Osteoblast (primary cell): ENCODE measurements at regions not wholly inside any gene's neighbourhood (a gene's known extent, or its start where the extent isn't known, plus 50 kb on each side); places are given as distances from the start of the nearest gene placed in this dataset.

Experiments
- DNase-seq: peaks from one replicate; pipeline ENCODE4 v3.0.0; 2011; ENCODE audit warnings: low spot score, mixed read lengths; ENCODE audit not compliant: insufficient read length; ENCODE audit errors: missing footprints
- H2AFZ ChIP-seq: 2 replicates; pipeline ENCODE4 v1.6.0; 2011; ENCODE audit warnings: mild to moderate bottlenecking, low read length
- H3K27ac ChIP-seq: 2 replicates; pipeline ENCODE4 v1.5.1; 2011; ENCODE audit warnings: mild to moderate bottlenecking, low read depth, low read length, moderate library complexity
- H3K27me3 ChIP-seq: 2 replicates; pipeline ENCODE4 v1.6.0; 2012; ENCODE audit warnings: mild to moderate bottlenecking, control low read depth, inconsistent platforms, low read length, moderate library complexity; ENCODE audit not compliant: insufficient read depth
- H3K36me3 ChIP-seq: 2 replicates; pipeline ENCODE4 v1.5.1; 2011; ENCODE audit warnings: mild to moderate bottlenecking, low read length, control low read depth, moderate library complexity; ENCODE audit not compliant: insufficient read depth
- H3K4me1 ChIP-seq: 2 replicates; pipeline ENCODE4 v1.5.1; 2011; ENCODE audit warnings: mild to moderate bottlenecking, low read length, control low read depth, moderate library complexity; ENCODE audit not compliant: insufficient read depth
- H3K4me2 ChIP-seq: 2 replicates; pipeline ENCODE4 v1.6.0; 2011; ENCODE audit warnings: mild to moderate bottlenecking, low read length; ENCODE audit not compliant: insufficient read depth
- H3K4me3 ChIP-seq: fragments of 200-600 bp; sonication (generic); 3 replicates; pipeline ENCODE4 v1.5.1; 2012; ENCODE audit warnings: mild to moderate bottlenecking, low read length, inconsistent platforms; ENCODE audit not compliant: insufficient read depth
- H3K79me2 ChIP-seq: 2 replicates; pipeline ENCODE4 v1.6.0; 2012; ENCODE audit warnings: mild to moderate bottlenecking, low read length, control low read depth, inconsistent platforms; ENCODE audit not compliant: insufficient read depth
- H3K9me3 ChIP-seq: 2 replicates; pipeline ENCODE4 v1.5.1; 2011; ENCODE audit warnings: low read depth, low read length, control low read depth
- H4K20me1 ChIP-seq: 2 replicates; pipeline ENCODE4 v1.6.0; 2012; ENCODE audit warnings: mild to moderate bottlenecking, low read length, control low read depth; ENCODE audit not compliant: insufficient read depth
- CTCF ChIP-seq: IDR thresholded peaks from 2 replicates; pipeline ENCODE4 v1.5.1; 2011; ENCODE audit warnings: mild to moderate bottlenecking, low read depth, low read length, moderate library complexity; ENCODE audit errors: extremely low read depth

- Histone ChIP-seq H3K36me3 (no peaks in the 10 kb centered on the region), H3K4me2 (no peak overlapping the region), H3K27ac (no peak overlapping the region), H3K4me1 (no peaks in the 10 kb centered on the region), H3K9me3 (peaks cover 3% of the 10 kb centered on the region), H2AFZ (no peak overlapping the region), H4K20me1 (no peaks in the 10 kb centered on the region), H3K27me3 (no peaks in the 10 kb centered on the region), H3K4me3 (no peak overlapping the region), H3K79me2 (no peaks in the 10 kb centered on the region)
- DNase-seq: no peak
- no peak for TF ChIP-seq CTCF
Observed at GRCh38 chr18:4807604-4808293, 352.6 kb upstream of the DLGAP1 start.

GRCh38 chr18:4806331-4806730 is 351.2 kb upstream of the DLGAP1 start:
- no peak overlapping the region for H3K4me2 ChIP-seq
- no peaks in the 10 kb centered on the region for H3K36me3 ChIP-seq
- no peaks in the 10 kb centered on the region for H3K79me2 ChIP-seq
- TF ChIP-seq CTCF: no peak
- H3K27me3 ChIP-seq: no peaks in the 10 kb centered on the region
- DNase-seq: no peak
- H3K9me3 ChIP-seq: peaks cover 3% of the 10 kb centered on the region
- H3K27ac ChIP-seq: no peak overlapping the region
- no peaks in the 10 kb centered on the region for H4K20me1 ChIP-seq
- no peak overlapping the region for H2AFZ ChIP-seq
- no peak overlapping the region for H3K4me3 ChIP-seq
- H3K4me1 ChIP-seq: no peaks in the 10 kb centered on the region

- Histone ChIP-seq H3K9me3 (no peaks in the 10 kb centered on the region), H3K27ac (no peak overlapping the region), H3K79me2 (no peaks in the 10 kb centered on the region), H3K4me3 (no peak overlapping the region), H4K20me1 (no peaks in the 10 kb centered on the region), H2AFZ (no peak overlapping the region), H3K27me3 (no peaks in the 10 kb centered on the region), H3K4me2 (no peak overlapping the region), H3K4me1 (no peaks in the 10 kb centered on the region), H3K36me3 (no peaks in the 10 kb centered on the region)
- no peak for TF ChIP-seq CTCF
- DNase-seq: no peak
Observed at GRCh38 chr18:4802296-4802695, 347.2 kb upstream of the DLGAP1 start.

GRCh38 chr18:4801151-4801550 is 346.0 kb upstream of the DLGAP1 start:
- no peaks in the 10 kb centered on the region for H3K27me3 ChIP-seq
- no peak for DNase-seq
- no peak overlapping the region for H3K4me2 ChIP-seq
- H2AFZ ChIP-seq: no peak overlapping the region
- H4K20me1 ChIP-seq: no peaks in the 10 kb centered on the region
- no peaks in the 10 kb centered on the region for H3K36me3 ChIP-seq
- H3K4me1 ChIP-seq: no peaks in the 10 kb centered on the region
- no peak overlapping the region for H3K27ac ChIP-seq
- H3K4me3 ChIP-seq: no peak overlapping the region
- no peaks in the 10 kb centered on the region for H3K9me3 ChIP-seq
- no peaks in the 10 kb centered on the region for H3K79me2 ChIP-seq
- TF ChIP-seq CTCF: no peak
